Posterior vena cava (tissue), 2 donors: ENCODE measurements at regions not wholly inside any gene's neighbourhood (a gene's known extent, or its start where the extent isn't known, plus 50 kb on each side); places are given as distances from the start of the nearest gene placed in this dataset.

Source experiments
- DNase-seq: peaks from one replicate; pipeline ENCODE4 v3.0.0-alpha.2; 2020; ENCODE audit warnings: low spot score
- intact Hi-C, 2 donors: fragments of 100-400 bp; cut with DNase I; formaldehyde crosslinking; loops; one replicate each; pipeline versions ENCODE4 v1.14.1 to v1.14.2; 2022 to 2023
- donor health status: DM: yes; HTN: yes; CAD: no.
- donor health status: DM: yes; HTN: yes; CAD: no.

GRCh38 chr4:123455360-123455759 is 58.8 kb downstream of the SPRY1 start:
- no peak for DNase-seq
- intact Hi-C loops = no loop called here

- intact Hi-C loops = no loop called here
- no peak for DNase-seq
Measured at GRCh38 chr4:123462007-123462406, 65.4 kb downstream of the SPRY1 start.

DNA sequence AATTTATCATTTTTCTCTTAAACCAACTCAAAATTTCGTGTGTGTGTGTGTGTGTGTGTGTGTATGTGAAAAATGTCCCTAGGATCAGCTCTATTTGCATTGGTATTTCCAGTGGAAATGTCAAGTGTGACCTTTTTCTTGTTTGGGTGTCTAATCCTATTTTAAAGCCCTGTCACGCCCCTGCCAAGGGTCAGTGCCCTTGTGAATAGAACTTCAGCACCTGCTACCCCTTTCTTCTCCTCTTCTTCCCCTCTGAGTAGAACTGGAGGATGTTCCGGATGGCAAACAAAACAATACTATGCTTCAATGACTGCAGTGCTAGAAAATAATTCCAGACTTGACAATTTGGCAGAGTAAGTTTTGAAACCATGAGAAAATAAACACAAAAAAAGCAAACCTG is 67.3 kb downstream of the SPRY1 start:
- DNase-seq = no peak
- intact Hi-C loops = no loop called here

- intact Hi-C loops = loop anchor here in 1 of 2 donors (5.0 kb wide), 1 partner anchor 598 kb away; no protein-coding TSS in a partner anchor
- no peak for DNase-seq
Measured at GRCh38 chr4:123465416-123465815, 68.8 kb downstream of the SPRY1 start.

DNA sequence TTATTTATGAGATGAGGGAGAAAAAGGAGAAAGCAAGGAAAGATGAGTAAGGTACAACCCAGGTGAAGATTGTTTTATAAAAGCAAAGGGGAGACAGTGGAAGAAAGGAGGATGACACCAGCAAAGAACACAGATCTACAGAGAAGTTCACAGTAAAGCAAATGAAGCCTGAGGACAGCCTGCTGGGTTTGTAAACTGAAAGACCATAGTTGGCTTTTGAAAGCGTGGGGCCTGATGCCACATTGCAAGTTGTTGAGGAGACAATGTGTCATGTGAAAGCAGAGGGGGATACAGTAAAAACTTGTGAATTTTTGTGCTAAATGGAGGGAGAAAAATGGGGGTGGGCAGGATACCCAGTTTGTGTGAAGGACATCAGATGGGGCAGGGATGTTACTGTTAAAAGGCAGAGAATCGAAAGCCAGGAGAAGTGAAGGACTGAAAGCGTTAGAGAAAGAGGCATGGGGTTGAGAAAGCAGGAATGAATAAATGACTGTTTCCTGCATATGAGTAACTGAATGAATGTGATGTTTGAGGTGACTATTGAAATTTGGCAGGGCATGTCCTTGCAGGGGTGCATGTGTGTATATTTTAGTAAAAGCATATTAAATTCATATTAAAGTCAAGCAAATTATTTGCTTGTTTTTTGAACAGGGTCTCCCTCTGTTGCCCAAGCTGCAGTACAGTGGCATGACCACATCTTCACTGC is 69.6 kb downstream of the SPRY1 start:
- no peak for DNase-seq
- intact Hi-C loops = loop anchor here in 1 of 2 donors (5.0 kb wide), 1 partner anchor 599 kb away; no protein-coding TSS in a partner anchor

DNA sequence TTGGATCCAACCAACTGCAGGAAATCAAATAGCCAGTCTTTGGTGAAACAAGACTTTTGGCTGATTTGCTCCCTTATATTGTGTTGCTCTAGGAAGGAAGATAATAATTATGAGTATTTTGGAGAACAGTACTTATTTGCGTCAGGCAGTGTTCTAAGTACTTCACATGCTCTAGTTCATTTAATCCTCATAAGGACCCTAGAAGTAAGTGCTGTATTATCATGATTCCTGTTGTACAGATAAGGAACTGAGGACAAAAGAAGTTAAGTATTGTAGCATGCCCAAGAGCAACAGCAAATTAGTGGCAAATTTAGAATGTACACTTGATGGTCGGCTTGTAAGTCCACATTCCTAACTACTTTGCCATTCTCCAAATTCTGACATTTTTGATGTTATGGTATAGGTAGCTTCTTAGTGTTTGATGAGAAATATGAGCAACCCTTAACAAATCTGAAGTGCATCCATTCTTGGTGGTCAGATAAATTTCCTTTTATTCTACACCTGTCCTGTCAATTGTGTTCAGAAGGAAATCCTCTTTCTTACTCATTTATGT is 72.0 kb downstream of the SPRY1 start:
- DNase-seq = no peak
- intact Hi-C loops = loop anchor here in 1 of 2 donors (5.0 kb wide), 1 partner anchor 601 kb away; no protein-coding TSS in a partner anchor

DNA sequence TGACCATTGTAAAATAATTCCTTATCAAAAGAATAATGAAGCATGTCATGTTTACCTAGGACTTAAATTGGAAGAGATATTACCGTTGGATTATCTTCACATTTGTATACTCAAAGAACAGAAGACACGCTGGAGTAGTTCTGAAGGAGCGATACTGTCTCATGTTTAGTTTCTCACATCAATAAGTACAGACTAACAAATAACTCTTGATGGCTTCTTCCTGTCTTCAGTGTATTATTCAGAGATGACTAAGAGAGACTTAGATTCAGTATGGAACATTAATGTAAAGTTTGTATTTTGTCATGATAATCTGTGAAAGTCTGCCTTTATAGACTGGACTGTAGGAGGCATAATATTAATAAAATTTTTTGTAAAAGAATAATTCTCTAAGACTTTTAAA is 72.7 kb downstream of the SPRY1 start:
- no peak for DNase-seq
- intact Hi-C loops = loop anchor here in 1 of 2 donors (5.0 kb wide), 1 partner anchor 602 kb away; no protein-coding TSS in a partner anchor

- intact Hi-C loops = loop anchor here in 1 of 2 donors (5.0 kb wide), 1 partner anchor 602 kb away; no protein-coding TSS in a partner anchor
- DNase-seq = no peak
Measured at GRCh38 chr4:123469696-123470095, 73.1 kb downstream of the SPRY1 start.

DNA sequence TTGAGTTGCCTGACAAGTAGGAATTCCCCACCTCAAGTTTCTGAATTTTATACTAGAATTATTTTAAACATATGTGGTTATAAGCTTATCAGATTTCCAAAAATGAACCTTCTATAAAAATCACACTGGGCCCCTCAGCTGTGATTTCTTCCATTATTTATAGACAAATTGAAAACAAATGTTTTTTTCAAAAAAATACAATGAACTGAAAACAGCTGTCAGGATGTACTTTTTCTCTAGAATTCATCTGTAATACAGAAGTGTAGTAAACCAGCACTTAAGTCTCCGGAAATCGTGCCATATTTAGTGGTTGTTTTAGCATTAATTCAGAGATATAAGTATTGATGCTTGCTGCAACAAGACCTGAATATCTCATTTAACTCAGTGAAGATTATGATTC is 74.0 kb downstream of the SPRY1 start:
- intact Hi-C loops = no loop called here
- no peak for DNase-seq

GRCh38 chr4:123471655-123472369 is 75.2 kb downstream of the SPRY1 start:
- no peak for DNase-seq
- intact Hi-C loops = no loop called here

- intact Hi-C loops = no loop called here
- no peak for DNase-seq
Measured at GRCh38 chr4:123474817-123475216, 78.2 kb downstream of the SPRY1 start.

DNA sequence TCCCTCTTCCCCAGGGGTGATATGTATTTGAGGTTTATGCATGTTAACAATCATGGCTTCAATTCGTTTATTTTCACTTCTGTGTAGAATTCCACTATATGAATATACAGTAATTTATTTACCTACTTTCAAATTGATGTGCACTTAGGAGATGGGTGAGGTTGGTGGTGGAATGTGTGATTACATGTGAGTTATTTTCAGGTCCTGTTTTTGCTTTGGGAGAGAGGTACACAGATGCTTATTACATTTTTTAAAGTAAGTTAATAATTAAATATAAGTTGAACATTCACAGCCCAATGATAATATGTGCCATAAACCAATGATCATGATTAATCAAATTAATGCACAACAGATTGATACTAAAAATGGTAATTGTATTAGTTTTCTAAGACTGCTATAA is 79.5 kb downstream of the SPRY1 start:
- no peak for DNase-seq
- intact Hi-C loops = no loop called here

DNA sequence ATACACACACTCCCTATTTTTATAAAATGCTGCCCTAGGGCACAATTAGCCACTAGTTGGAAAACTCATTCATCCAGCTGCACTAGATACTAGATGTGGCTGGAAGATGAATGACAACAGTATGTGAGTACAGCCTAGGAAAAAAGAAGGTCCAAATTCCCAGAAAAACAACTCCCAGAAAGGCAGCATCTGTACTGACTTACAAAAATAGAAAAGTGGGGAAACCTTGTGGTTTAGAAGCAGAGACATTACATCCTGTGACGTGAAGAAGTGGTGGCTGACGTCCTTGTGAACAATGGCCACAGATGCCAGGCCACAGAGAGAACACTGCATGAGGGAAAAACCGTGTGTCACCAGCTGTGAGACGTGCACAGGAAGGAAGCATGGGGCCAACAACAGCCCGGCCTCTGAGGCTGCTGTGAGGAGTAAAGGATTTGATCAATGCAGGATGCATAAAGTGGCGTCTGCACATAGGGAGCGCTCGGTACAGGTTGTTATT is 81.2 kb downstream of the SPRY1 start:
- DNase-seq = no peak
- intact Hi-C loops = no loop called here

DNA sequence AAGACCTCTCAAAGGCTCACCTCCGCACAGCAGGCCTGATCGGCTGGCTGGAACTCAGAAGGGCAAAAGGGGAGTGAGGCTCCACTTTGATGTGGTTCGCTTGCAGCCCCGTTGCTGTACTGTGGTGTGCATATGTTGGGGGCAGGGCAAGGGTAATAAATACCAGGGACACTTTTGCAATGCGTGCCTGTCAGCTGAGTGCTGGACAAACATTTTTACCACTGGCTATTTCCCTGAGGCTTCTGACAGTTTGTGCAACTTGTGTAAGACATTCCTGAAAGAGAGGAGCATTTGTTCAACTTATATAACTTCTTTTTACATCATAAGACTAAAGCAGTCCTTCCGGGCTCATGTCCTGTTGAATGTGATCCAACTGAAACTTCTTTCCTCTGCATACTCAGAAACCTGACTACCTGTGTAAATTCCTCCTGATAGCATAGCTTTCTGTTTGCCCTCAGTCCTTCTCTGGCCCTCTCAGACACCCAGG is 82.3 kb downstream of the SPRY1 start:
- intact Hi-C loops = no loop called here
- no peak for DNase-seq

GRCh38 chr4:123479944-123480343 is 83.3 kb downstream of the SPRY1 start:
- DNase-seq = no peak
- intact Hi-C loops = no loop called here

DNA sequence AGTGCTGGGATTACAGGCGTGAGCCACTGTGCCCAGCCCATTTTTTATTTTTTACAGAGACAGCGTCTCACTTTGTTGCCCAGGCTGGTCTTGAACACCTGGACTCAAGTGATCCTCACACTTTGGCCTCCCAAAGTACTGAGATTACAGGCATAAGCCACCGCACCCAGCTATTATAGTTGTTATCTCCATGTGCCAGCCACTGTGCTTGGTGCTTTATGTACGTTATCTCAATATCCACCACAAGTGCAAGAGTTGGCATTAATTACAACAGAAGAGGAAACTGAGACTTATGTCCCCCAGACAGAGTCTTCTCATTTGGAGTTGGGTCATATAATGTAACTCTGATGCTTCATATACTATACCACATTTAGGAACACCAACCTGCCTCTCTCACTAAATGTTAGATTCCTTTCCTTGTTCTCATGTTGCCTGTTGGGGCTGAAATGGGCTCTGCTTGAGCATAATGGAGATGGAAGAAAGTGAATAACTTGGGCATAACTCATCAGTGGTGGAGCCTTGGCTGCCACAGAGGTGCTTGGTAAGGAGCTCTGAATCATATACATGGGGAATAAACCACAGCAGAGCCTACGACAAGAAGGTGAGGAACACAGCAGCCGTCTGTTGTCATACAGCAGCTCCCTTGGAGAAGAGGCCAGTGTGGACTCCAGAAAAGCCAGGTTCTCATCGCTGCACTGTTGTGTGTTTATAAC is 84.3 kb downstream of the SPRY1 start:
- no peak for DNase-seq
- intact Hi-C loops = no loop called here

- intact Hi-C loops = no loop called here
- DNase-seq = no peak
Measured at GRCh38 chr4:123481717-123482116, 85.1 kb downstream of the SPRY1 start.

DNA sequence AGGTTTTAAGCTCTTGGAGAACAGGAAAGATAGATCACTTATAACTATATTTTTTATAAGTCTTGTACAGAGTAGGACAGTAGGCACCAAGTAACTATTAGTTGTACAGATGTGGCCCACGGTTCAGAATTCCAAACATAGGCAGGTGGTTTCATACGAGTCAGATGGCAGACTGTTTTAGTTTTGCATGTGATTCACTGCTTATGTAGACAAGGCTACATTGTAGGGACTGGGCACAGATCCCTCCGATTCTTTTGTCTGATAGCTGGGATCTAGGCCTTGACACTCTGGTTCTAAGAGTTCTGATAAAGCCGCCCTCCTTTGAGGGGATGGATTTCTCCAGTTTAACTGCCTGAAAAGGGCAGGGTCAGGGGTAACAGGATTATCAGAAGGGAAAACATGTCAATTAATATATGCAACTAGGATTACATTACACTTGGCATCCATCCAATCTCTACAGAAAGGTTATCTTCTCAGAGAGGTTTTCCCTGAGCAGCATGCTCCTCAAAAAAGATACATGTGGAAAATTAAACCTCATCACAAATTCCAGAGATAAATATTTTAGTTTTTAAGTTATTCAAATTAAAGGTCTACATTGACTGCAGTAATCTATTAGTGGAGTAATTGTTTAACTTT is 87.8 kb downstream of the SPRY1 start:
- no peak for DNase-seq

DNA sequence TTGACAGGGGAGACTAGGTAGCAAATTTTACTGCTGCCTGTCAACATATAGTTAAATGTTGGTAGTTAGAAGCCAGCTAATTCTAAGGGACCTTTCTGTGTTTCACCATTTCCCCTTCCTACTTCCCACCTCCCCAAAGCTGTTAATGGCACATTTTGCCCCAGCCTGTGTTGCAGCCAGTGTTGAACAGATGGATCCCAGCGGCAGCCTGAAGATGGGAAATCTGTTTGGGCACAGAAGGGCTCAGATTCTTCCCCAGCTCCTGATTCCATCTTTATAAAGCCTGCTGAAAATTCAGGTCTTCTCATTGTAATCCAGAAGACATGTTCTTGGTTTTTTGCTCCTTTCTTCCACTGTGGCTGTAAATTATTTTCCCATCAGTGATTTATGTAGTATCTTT is 89.0 kb downstream of the SPRY1 start:
- no peak for DNase-seq
- intact Hi-C loops = no loop called here

More for the DNA sequence above, 87.8 kb downstream of the SPRY1 start:
- intact Hi-C loops = no loop called here
